H9 (cell line): ENCODE measurements at regions not wholly inside any gene's neighbourhood (a gene's known extent, or its start where the extent isn't known, plus 50 kb on each side); places are given as distances from the start of the nearest gene placed in this dataset.

Experiments used
- DNase-seq: peaks from one replicate; pipeline ENCODE4 v3.0.0-alpha.2; 2017
- H2AFZ ChIP-seq: one replicate; pipeline ENCODE4 v1.6.1; 2013; ENCODE audit warnings: mild to moderate bottlenecking, low read length, control low read depth, moderate library complexity
- H2AK5ac ChIP-seq: 2 replicates; pipeline ENCODE4 v1.6.1; 2013; ENCODE audit warnings: low read length, control low read depth, mixed read lengths; ENCODE audit not compliant: insufficient read length
- H2BK120ac ChIP-seq: one replicate; pipeline ENCODE4 v1.6.1; 2013; ENCODE audit warnings: low read depth, mild to moderate bottlenecking, low read length, control low read depth, inconsistent platforms; ENCODE audit not compliant: poor library complexity, severe bottlenecking
- H2BK12ac ChIP-seq: 2 replicates; pipeline ENCODE4 v1.6.1; 2013; ENCODE audit warnings: low read length, control low read depth, mixed read lengths, low read depth; ENCODE audit not compliant: insufficient read length
- H2BK15ac ChIP-seq: 2 replicates; pipeline ENCODE4 v1.6.1; 2013; ENCODE audit warnings: low read depth, low read length, control low read depth
- H2BK20ac ChIP-seq: one replicate; pipeline ENCODE4 v1.6.1; 2013; ENCODE audit warnings: low read depth, mild to moderate bottlenecking, low read length, control low read depth, inconsistent platforms; ENCODE audit not compliant: poor library complexity, severe bottlenecking
- H2BK5ac ChIP-seq: 2 replicates; pipeline ENCODE4 v1.6.1; 2013; ENCODE audit warnings: low read length, control low read depth, mixed read lengths; ENCODE audit not compliant: insufficient read length
- H3K14ac ChIP-seq: 2 replicates; pipeline ENCODE4 v1.6.1; 2013; ENCODE audit warnings: low read length, control low read depth; ENCODE audit not compliant: insufficient read depth
- H3K18ac ChIP-seq: 2 replicates; pipeline ENCODE4 v1.6.1; 2013; ENCODE audit warnings: low read depth, mild to moderate bottlenecking, mixed read lengths, low read length, control low read depth; ENCODE audit not compliant: insufficient read length
- H3K23ac ChIP-seq: 2 replicates; pipeline ENCODE4 v1.6.1; 2013; ENCODE audit warnings: low read length, control low read depth, mixed read lengths, low read depth; ENCODE audit not compliant: insufficient read length
- H3K23me2 ChIP-seq: 2 replicates; pipeline ENCODE4 v1.6.1; 2013; ENCODE audit warnings: low read depth, mild to moderate bottlenecking, mixed read lengths, low read length, control low read depth; ENCODE audit not compliant: insufficient read length, poor library complexity, severe bottlenecking
- H3K27ac ChIP-seq: 2 replicates; pipeline ENCODE4 v1.5.1; 2013; ENCODE audit warnings: low read length, control low read depth, mixed read lengths, low read depth; ENCODE audit not compliant: insufficient read length
- H3K27me3 ChIP-seq: 2 replicates; pipeline ENCODE4 v1.6.1; 2013; ENCODE audit warnings: low read length, control low read depth, inconsistent platforms; ENCODE audit not compliant: insufficient read depth
- H3K4ac ChIP-seq: 2 replicates; pipeline ENCODE4 v1.6.1; 2013; ENCODE audit warnings: low read depth, mild to moderate bottlenecking, control low read depth, inconsistent platforms, low read length, moderate library complexity
- H3K4me1 ChIP-seq: 2 replicates; pipeline ENCODE4 v1.6.1; 2013; ENCODE audit warnings: low read length, control low read depth, inconsistent platforms; ENCODE audit not compliant: insufficient read depth
- H3K4me2 ChIP-seq: 2 replicates; pipeline ENCODE4 v1.6.1; 2013; ENCODE audit warnings: low read length, control low read depth, mixed read lengths; ENCODE audit not compliant: insufficient read length, insufficient read depth
- H3K56ac ChIP-seq: 2 replicates; pipeline ENCODE4 v1.6.1; 2013; ENCODE audit warnings: low read depth, mild to moderate bottlenecking, mixed read lengths, low read length, control low read depth; ENCODE audit not compliant: insufficient read length
- H3K79me1 ChIP-seq: 2 replicates; pipeline ENCODE4 v1.6.1; 2013; ENCODE audit warnings: low read depth, mild to moderate bottlenecking, moderate library complexity, low read length, control low read depth, inconsistent platforms; ENCODE audit not compliant: insufficient read depth, poor library complexity, severe bottlenecking
- H3K79me2 ChIP-seq: 2 replicates; pipeline ENCODE4 v1.6.1; 2013; ENCODE audit warnings: low read length, control low read depth, inconsistent platforms; ENCODE audit not compliant: insufficient read depth
- H3K9ac ChIP-seq: 2 replicates; pipeline ENCODE4 v1.6.1; 2013; ENCODE audit warnings: low read length, control low read depth, mixed read lengths; ENCODE audit not compliant: insufficient read length; ENCODE audit errors: extremely low read depth
- H3K9me3 ChIP-seq: one replicate; pipeline ENCODE4 v1.6.1; 2013; ENCODE audit warnings: low read depth, low read length, inconsistent platforms; ENCODE audit not compliant: control insufficient read depth
- H3T11ph ChIP-seq: one replicate; pipeline ENCODE4 v1.6.1; 2013; ENCODE audit warnings: mild to moderate bottlenecking, low read length, control low read depth, inconsistent platforms
- H4K20me1 ChIP-seq: one replicate; pipeline ENCODE4 v1.6.1; 2013; ENCODE audit not compliant: control insufficient read depth, insufficient read length, insufficient read depth
- H4K5ac ChIP-seq: 2 replicates; pipeline ENCODE4 v1.6.1; 2013; ENCODE audit warnings: low read depth, mild to moderate bottlenecking, mixed read lengths, low read length, control low read depth; ENCODE audit not compliant: insufficient read length
- H4K8ac ChIP-seq: replicated peaks from 2 replicates; pipeline ENCODE4 v1.6.1; 2013; ENCODE audit warnings: low read length, control low read depth, mixed read lengths, low read depth; ENCODE audit not compliant: insufficient read length
- H4K91ac ChIP-seq: 2 replicates; pipeline ENCODE4 v1.6.1; 2013; ENCODE audit warnings: low read depth, mild to moderate bottlenecking, moderate library complexity, mixed read lengths, low read length, control low read depth; ENCODE audit not compliant: insufficient read length
- H3K27ac Mint-ChIP-seq, 3 experiments: 2 replicates in 2 of 3; 3 replicates in 1 of 3; pipeline ENCODE4 v1.8.0; 2020 to 2021; ENCODE audit warnings: mixed read lengths in 3 of 3, mild to moderate bottlenecking in 1 of 3, moderate library complexity in 1 of 3
- H3K27me3 Mint-ChIP-seq: 2 replicates; pipeline ENCODE4 v1.8.0; 2021; ENCODE audit warnings: low read depth, mild to moderate bottlenecking, moderate library complexity, mixed read lengths
- H3K36me3 Mint-ChIP-seq, 3 experiments: 2 replicates in 2 of 3; 3 replicates in 1 of 3; pipeline ENCODE4 v1.8.0; 2020 to 2021; ENCODE audit warnings: low read depth in 3 of 3, mixed read lengths in 3 of 3; ENCODE audit not compliant: insufficient read depth in 1 of 3
- H3K4me1 Mint-ChIP-seq, 2 experiments: 2 replicates each; pipeline ENCODE4 v1.8.0; 2020; ENCODE audit warnings: mixed read lengths in 2 of 2
- H3K4me3 Mint-ChIP-seq, 2 experiments: 2 replicates in 1 of 2; 3 replicates in 1 of 2; pipeline ENCODE4 v1.8.0; 2020 to 2021; ENCODE audit warnings: mild to moderate bottlenecking in 2 of 2, mixed read lengths in 2 of 2, moderate library complexity in 1 of 2
- H3K9me3 Mint-ChIP-seq, 2 experiments: 2 replicates in 1 of 2; 3 replicates in 1 of 2; pipeline ENCODE4 v1.8.0; 2020; ENCODE audit warnings: mild to moderate bottlenecking in 2 of 2, mixed read lengths in 2 of 2, moderate library complexity in 1 of 2
- WGBS: extraction: QIAGEN DNeasy Blood & Tissue Kit; methylation state at CpG from one replicate; pipeline ENCODE4 v1.1.7; 2013; ENCODE audit warnings: missing lambda C conversion rate, low lambda C conversion rate, mixed read lengths; ENCODE audit not compliant: insufficient read length; ENCODE audit errors: extremely low coverage; 5-methylcytosine and 5-hydroxymethylcytosine counted together
- TF ChIP-seq, protein P1 (sequence below): fragments of 200-600 bp; sonication (generic); conservative IDR thresholded peaks from 3 replicates; pipeline ENCODE4 v1.8.0; 2021; ENCODE audit warnings: antibody characterized with exemption, mild to moderate bottlenecking

DNA sequence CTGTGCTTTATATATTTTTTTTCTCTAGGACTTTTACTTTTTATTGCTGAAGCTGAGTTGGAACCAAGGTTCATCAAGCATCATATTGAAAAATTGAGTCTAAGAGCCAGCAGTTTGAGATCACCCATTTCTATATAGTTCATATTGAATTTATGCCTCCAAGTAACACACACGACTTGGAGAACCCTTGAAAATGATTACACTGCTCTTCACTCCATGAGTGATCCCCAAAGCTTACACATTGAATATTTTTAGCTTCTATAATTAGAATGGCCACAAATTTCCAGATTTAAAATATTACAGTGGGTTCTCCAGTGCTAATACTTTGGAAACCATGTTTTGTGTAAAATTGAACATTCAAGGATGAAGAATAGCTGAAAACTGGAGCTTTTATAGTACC lies 144.4 kb upstream of the SLC4A4 start:
- no peaks in the 10 kb centered on the region for H3K9me3 Mint-ChIP-seq
- H3K27me3 ChIP-seq = no peaks in the 10 kb centered on the region
- H2BK20ac ChIP-seq = no peak overlapping the region
- no peak overlapping the region for H3K27ac Mint-ChIP-seq
- H3K9ac ChIP-seq = no peak overlapping the region
- no peak overlapping the region for H2BK15ac ChIP-seq
- H3K4me1 Mint-ChIP-seq = peaks cover 6 to 8% of the 10 kb centered on the region in 2 experiments
- no peak overlapping the region for H3K56ac ChIP-seq
- no peaks in the 10 kb centered on the region for H3K79me2 ChIP-seq
- TF ChIP-seq, protein P1, sequence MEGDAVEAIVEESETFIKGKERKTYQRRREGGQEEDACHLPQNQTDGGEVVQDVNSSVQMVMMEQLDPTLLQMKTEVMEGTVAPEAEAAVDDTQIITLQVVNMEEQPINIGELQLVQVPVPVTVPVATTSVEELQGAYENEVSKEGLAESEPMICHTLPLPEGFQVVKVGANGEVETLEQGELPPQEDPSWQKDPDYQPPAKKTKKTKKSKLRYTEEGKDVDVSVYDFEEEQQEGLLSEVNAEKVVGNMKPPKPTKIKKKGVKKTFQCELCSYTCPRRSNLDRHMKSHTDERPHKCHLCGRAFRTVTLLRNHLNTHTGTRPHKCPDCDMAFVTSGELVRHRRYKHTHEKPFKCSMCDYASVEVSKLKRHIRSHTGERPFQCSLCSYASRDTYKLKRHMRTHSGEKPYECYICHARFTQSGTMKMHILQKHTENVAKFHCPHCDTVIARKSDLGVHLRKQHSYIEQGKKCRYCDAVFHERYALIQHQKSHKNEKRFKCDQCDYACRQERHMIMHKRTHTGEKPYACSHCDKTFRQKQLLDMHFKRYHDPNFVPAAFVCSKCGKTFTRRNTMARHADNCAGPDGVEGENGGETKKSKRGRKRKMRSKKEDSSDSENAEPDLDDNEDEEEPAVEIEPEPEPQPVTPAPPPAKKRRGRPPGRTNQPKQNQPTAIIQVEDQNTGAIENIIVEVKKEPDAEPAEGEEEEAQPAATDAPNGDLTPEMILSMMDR = no peak
- no peak overlapping the region for H2AK5ac ChIP-seq
- no peak for DNase-seq
- H4K5ac ChIP-seq = no peak overlapping the region
- no peak overlapping the region for H2BK12ac ChIP-seq
- H4K8ac ChIP-seq = no peak overlapping the region
- peaks cover 4% of the 10 kb centered on the region; the same call in 1 of the 2 replicates for H3K27me3 Mint-ChIP-seq
- no peak overlapping the region for H3K27ac ChIP-seq
- WGBS = no CpG with 5 or more reads among the region's 1 CpG
- no peak overlapping the region for H3K23ac ChIP-seq
- H3K36me3 Mint-ChIP-seq = no peaks in the 10 kb centered on the region
- no peak overlapping the region for H2BK120ac ChIP-seq
- no peak overlapping the region for H2AFZ ChIP-seq
- no peaks in the 10 kb centered on the region for H4K20me1 ChIP-seq
- H3K4me3 Mint-ChIP-seq = no peak overlapping the region
- no peaks in the 10 kb centered on the region for H3K79me1 ChIP-seq
- H3K9me3 ChIP-seq = no peaks in the 10 kb centered on the region
- no peak overlapping the region for H3K18ac ChIP-seq
- H4K91ac ChIP-seq = no peak overlapping the region
- no peak overlapping the region for H3K4me2 ChIP-seq
- no peak overlapping the region for H3K14ac ChIP-seq
- H3K23me2 ChIP-seq = no peaks in the 10 kb centered on the region
- no peak overlapping the region for H3K4ac ChIP-seq
- no peaks in the 10 kb centered on the region for H3K4me1 ChIP-seq
- no peak overlapping the region for H2BK5ac ChIP-seq
- no peak overlapping the region for H3T11ph ChIP-seq
